HUES64 (cell line): ENCODE measurements at regions not wholly inside any gene's neighbourhood (a gene's known extent, or its start where the extent isn't known, plus 50 kb on each side); places are given as distances from the start of the nearest gene placed in this dataset.
"Not testable (repeated sequence)": the region's sequence is repeated elsewhere in the genome, so short reads cannot be mapped to it uniquely, and the experiment has no call there.

ENCODE experiments used
- H3K27ac ChIP-seq: 2 replicates; pipeline ENCODE4 v1.7.0; 2013; ENCODE audit warnings: low read depth, low read length, inconsistent platforms
- H3K27me3 ChIP-seq: 2 replicates; pipeline ENCODE4 v1.6.1; 2013; ENCODE audit warnings: mild to moderate bottlenecking, low read length; ENCODE audit not compliant: insufficient read depth
- H3K36me3 ChIP-seq: 2 replicates; pipeline ENCODE4 v1.6.1; 2013; ENCODE audit warnings: mild to moderate bottlenecking, low read length; ENCODE audit not compliant: insufficient read depth
- H3K4me1 ChIP-seq: 2 replicates; pipeline ENCODE4 v1.6.1; 2013; ENCODE audit warnings: mild to moderate bottlenecking, low read length, moderate library complexity; ENCODE audit not compliant: insufficient read depth
- H3K4me3 ChIP-seq: 2 replicates; pipeline ENCODE4 v1.5.1; 2013; ENCODE audit warnings: mild to moderate bottlenecking, low read length, moderate library complexity
- H3K9ac ChIP-seq: 2 replicates; pipeline ENCODE4 v1.6.1; 2013; ENCODE audit warnings: mild to moderate bottlenecking, low read depth, low read length
- H3K9me3 ChIP-seq: 2 replicates; pipeline ENCODE4 v1.6.1; 2013; ENCODE audit warnings: low read depth, low read length; ENCODE audit not compliant: insufficient read depth
- WGBS: fragments of 150-250, 120-280 bp; methylation state at CpG from one replicate; pipeline ENCODE4 v1.1.7; 2013; ENCODE audit warnings: missing lambda C conversion rate; 5-methylcytosine and 5-hydroxymethylcytosine counted together

- no peak overlapping the region for H3K9ac ChIP-seq
- H3K4me3 ChIP-seq: no peak overlapping the region
- H3K9me3 ChIP-seq: peaks cover 73% of the 10 kb centered on the region
- no peaks in the 10 kb centered on the region for H3K4me1 ChIP-seq
- 91% methylated on average over 57 of the region's 57 CpGs for WGBS
- H3K27ac ChIP-seq: no peak overlapping the region
- H3K27me3 ChIP-seq: no peaks in the 10 kb centered on the region
- H3K36me3 ChIP-seq: no peaks in the 10 kb centered on the region
These were observed 371.7 kb downstream of the ZNF716 start for GRCh38 chr7:57821438-57822382.

GRCh38 chr7:57826548-57826947 lies 376.6 kb downstream of the ZNF716 start:
- not testable (repeated sequence) for H3K27ac ChIP-seq, H3K9ac ChIP-seq, H3K4me3 ChIP-seq, H3K27me3 ChIP-seq, H3K4me1 ChIP-seq, H3K36me3 ChIP-seq
- H3K9me3 ChIP-seq: peaks cover 40% of the 10 kb centered on the region; the same call in 1 of the 2 replicates
- 64% methylated on average over 2 of the region's 2 CpGs for WGBS

GRCh38 chr7:57835161-57835560 lies 385.2 kb downstream of the ZNF716 start:
- 97% methylated on average over 8 of the region's 15 CpGs for whole genome bisulfite sequencing
- H3K9ac ChIP-seq, H3K36me3 ChIP-seq, H3K27me3 ChIP-seq, H3K9me3 ChIP-seq, H3K27ac ChIP-seq, H3K4me1 ChIP-seq, H3K4me3 ChIP-seq: not testable (repeated sequence)

DNA sequence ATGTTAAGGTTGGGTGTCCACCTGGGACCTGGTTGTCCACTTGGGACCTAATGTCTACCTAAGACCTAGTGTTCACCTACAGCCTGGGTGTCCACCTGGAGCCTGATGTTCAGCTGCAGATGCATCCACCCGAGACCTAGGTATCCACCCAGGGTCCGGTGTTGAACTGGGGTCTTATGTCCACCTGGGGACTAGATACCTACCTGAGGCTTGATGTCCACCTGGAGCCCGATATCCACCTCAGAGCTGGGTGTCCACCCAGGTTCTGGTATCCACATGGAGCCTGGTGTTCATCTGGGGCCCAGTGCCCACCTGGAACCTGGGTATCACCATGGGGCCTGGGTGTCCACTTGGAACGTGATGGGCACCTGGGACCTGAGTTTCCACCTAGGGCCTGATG lies 389.2 kb downstream of the ZNF716 start:
- not testable (repeated sequence) for H3K36me3 ChIP-seq, H3K4me1 ChIP-seq, H3K27ac ChIP-seq, H3K9ac ChIP-seq, H3K4me3 ChIP-seq, H3K9me3 ChIP-seq, H3K27me3 ChIP-seq
- WGBS: 86% methylated on average over 3 of the region's 4 CpGs

GRCh38 chr7:57867884-57868701 lies 418.1 kb downstream of the ZNF716 start:
- H3K9me3 ChIP-seq: peaks cover 33% of the 10 kb centered on the region
- H3K4me3 ChIP-seq: no peak overlapping the region
- no peaks in the 10 kb centered on the region for H3K36me3 ChIP-seq
- no peaks in the 10 kb centered on the region for H3K27me3 ChIP-seq
- no peak overlapping the region for H3K27ac ChIP-seq
- H3K9ac ChIP-seq: no peak overlapping the region
- H3K4me1 ChIP-seq: no peaks in the 10 kb centered on the region
- 93% methylated on average over 84 of the region's 84 CpGs for WGBS

DNA sequence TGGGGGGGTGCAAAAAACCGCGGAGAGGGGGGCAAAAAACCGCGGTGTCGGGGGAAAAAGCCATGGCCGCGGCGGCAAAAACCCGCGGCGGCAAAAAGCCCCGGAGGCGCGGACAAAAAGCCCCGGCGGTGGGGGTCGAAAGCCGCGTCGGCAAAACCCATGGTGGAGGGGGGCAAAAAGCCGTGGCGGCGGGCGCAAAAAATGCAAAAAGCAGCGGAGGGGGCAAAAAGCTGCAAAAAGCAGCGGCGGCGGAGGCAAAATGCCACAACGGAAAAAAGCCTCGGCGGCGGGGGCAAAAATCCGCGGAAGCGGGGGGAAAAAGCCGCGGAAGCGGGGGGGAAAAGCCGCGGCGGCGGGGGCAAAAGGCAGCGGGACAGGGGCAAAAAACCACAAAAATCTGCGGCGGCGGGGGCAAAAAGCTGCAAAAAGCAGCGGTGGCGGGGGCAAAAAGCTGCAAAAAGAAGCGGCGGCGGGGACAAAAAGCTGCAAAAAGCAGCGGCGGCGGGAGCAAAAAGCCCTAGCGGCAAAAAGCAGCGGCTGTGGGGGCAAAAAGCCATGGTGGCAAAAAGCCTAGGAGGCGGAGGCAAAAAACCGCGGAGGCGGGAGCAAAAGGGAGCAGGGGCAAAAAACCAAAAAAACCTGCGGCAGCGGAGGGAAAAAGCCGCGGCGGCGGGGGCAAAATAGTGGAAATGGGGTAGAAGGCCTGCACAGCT lies 418.9 kb downstream of the ZNF716 start:
- H3K27me3 ChIP-seq: no peaks in the 10 kb centered on the region
- no peaks in the 10 kb centered on the region for H3K4me1 ChIP-seq
- no peaks in the 10 kb centered on the region for H3K36me3 ChIP-seq
- H3K27ac ChIP-seq: no peak overlapping the region
- H3K4me3 ChIP-seq: no peak overlapping the region
- 94% methylated on average over 66 of the region's 66 CpGs for WGBS
- no peak overlapping the region for H3K9ac ChIP-seq
- peaks cover 33% of the 10 kb centered on the region for H3K9me3 ChIP-seq
